Nucleus accumbens (tissue), 56 donors: ENCODE measurements at regions not wholly inside any gene's neighbourhood (a gene's known extent, or its start where the extent isn't known, plus 50 kb on each side); places are given as distances from the start of the nearest gene placed in this dataset.
A peak's percentile ranks its signal among the peaks of the same experiment; 100 is the strongest.

Experiments used
- DNase-seq, 56 donors: peaks; one replicate each; lab custom pipeline; 2025; lab: John Stamatoyannopoulos, UW

DNA sequence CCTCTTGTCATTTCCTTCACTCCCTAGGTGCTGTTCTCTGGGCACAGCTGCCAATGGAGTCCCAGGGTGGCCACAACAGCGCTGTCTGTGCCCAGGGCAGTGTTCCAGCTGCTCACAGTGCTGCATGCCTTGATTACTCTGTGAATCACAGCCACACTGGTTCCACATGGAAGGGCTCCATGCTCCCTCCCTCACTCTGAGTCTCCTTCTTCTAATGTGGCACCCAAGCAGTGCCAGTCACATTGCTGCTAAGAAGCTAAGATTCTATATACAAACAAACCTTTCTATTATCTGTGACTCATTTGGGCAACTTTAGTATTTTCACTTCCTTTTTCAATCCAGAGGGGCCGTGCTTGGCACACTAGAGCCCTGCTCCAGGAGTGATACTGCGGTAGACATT, 248.7 kb downstream of the TDRD3 start:
- DNase-seq: no peak

- DNase-seq: no peak
These were observed 245.5 kb downstream of the TDRD3 start for GRCh38 chr13:60642552-60642951.

GRCh38 chr13:60629158-60629557, 232.1 kb downstream of the TDRD3 start:
- DNase-seq: no peak

GRCh38 chr13:60627071-60627686, 230.2 kb downstream of the TDRD3 start:
- DNase-seq: peak in 25 of 56 donors; percentile 1 to 47 (median 13)
